ENCODE measurements at regions not wholly inside any gene's neighbourhood (a gene's known extent, or its start where the extent isn't known, plus 50 kb on each side); places are given as distances from the start of the nearest gene placed in this dataset.
A peak's percentile ranks its signal among the peaks of the same experiment; 100 is the strongest.

GRCh38 chr18:56199580-56200330 is 438.6 kb downstream of the TXNL1 start:
- H3K4me1 ChIP-seq: peaks cover 0 to 8% of the 10 kb centered on the region in 2 donors
- no peaks in the 10 kb centered on the region for H3K36me3 ChIP-seq
- H3K27ac ChIP-seq: peak overlapping the region in 3 of 4 donors; percentile 53 to 66 (median 60)
- in situ Hi-C loops (cut with MboI; ENCODE audit: low sequenced_read_pairs in 4 of 4) (no loop called here), intact Hi-C loops (cut with DNase I; ENCODE audit: low total_unique reads) (no loop called here)
- ATAC-seq (peak; percentile 24 to 54), DNase-seq (no peak)
- no peak overlapping the region for H3K4me3 ChIP-seq
- H3K27me3 ChIP-seq: no peaks in the 10 kb centered on the region
- TF ChIP-seq POLR2A (IDR thresholded peaks at IDR 0.05): no peak
- no peak for TF ChIP-seq CTCF (IDR thresholded peaks at IDR 0.05 in 4 of 5, conservative IDR thresholded peaks at IDR 0.05 in 1 of 5)
- H3K9me3 ChIP-seq: no peaks in the 10 kb centered on the region

- no peak for ATAC-seq
- Histone ChIP-seq H3K27ac (no peak overlapping the region), H3K9me3 (no peaks in the 10 kb centered on the region), H3K27me3 (no peaks in the 10 kb centered on the region), H3K36me3 (no peaks in the 10 kb centered on the region), H3K4me3 (no peak overlapping the region), H3K4me1 (peaks cover 0 to 5% of the 10 kb centered on the region in 2 donors)
- intact Hi-C loops (cut with DNase I; ENCODE audit: low total_unique reads) (no loop called here), in situ Hi-C loops (cut with MboI; ENCODE audit: low sequenced_read_pairs in 4 of 4) (no loop called here)
- no peak for TF ChIP-seq POLR2A (IDR thresholded peaks at IDR 0.05)
- no peak for TF ChIP-seq CTCF (IDR thresholded peaks at IDR 0.05 in 4 of 5, conservative IDR thresholded peaks at IDR 0.05 in 1 of 5)
- no peak for DNase-seq
Measured at GRCh38 chr18:56197241-56197859, 441.0 kb downstream of the TXNL1 start.

- Histone ChIP-seq H3K27me3 (no peaks in the 10 kb centered on the region), H3K36me3 (no peaks in the 10 kb centered on the region), H3K9me3 (no peaks in the 10 kb centered on the region), H3K27ac (no peak overlapping the region), H3K4me1 (peaks cover 0 to 3% of the 10 kb centered on the region in 2 donors), H3K4me3 (no peak overlapping the region)
- in situ Hi-C loops (cut with MboI; ENCODE audit: low sequenced_read_pairs in 4 of 4) (no loop called here), intact Hi-C loops (cut with DNase I; ENCODE audit: low total_unique reads) (no loop called here)
- DNase-seq (no peak), ATAC-seq (no peak)
- no peak for TF ChIP-seq CTCF (IDR thresholded peaks at IDR 0.05 in 4 of 5, conservative IDR thresholded peaks at IDR 0.05 in 1 of 5)
- no peak for TF ChIP-seq POLR2A (IDR thresholded peaks at IDR 0.05)
Measured at GRCh38 chr18:56196495-56197225, 441.7 kb downstream of the TXNL1 start.

GRCh38 chr18:56191334-56191733 is 447.1 kb downstream of the TXNL1 start:
- no peak overlapping the region for H3K4me3 ChIP-seq
- no peaks in the 10 kb centered on the region for H3K36me3 ChIP-seq
- no peak for TF ChIP-seq CTCF (IDR thresholded peaks at IDR 0.05 in 4 of 5, conservative IDR thresholded peaks at IDR 0.05 in 1 of 5)
- no peak for TF ChIP-seq POLR2A (IDR thresholded peaks at IDR 0.05)
- no peaks in the 10 kb centered on the region for H3K27me3 ChIP-seq
- H3K27ac ChIP-seq: no peak overlapping the region
- no peaks in the 10 kb centered on the region for H3K9me3 ChIP-seq
- DNase-seq (no peak), ATAC-seq (no peak)
- in situ Hi-C loops (cut with MboI; ENCODE audit: low sequenced_read_pairs in 4 of 4) (no loop called here), intact Hi-C loops (cut with DNase I; ENCODE audit: low total_unique reads) (no loop called here)
- H3K4me1 ChIP-seq: no peaks in the 10 kb centered on the region

Measured in gastrocnemius medialis (tissue), 4 donors.